Panc1 (cell line): ENCODE measurements at regions not wholly inside any gene's neighbourhood (a gene's known extent, or its start where the extent isn't known, plus 50 kb on each side); places are given as distances from the start of the nearest gene placed in this dataset.
"Not testable (repeated sequence)": the region's sequence is repeated elsewhere in the genome, so short reads cannot be mapped to it uniquely, and the experiment has no call there.

ENCODE experiments used
- ATAC-seq: fragments of 200-7000 bp; cut with Tn5 transposase; 2 replicates; pipeline ENCODE4 v1.9.1; 2020; ENCODE audit warnings: mild to moderate bottlenecking, moderate library complexity
- BruUV-seq: library from RNA; stranded (reverse); fragments of 400-500 nt; replicated peaks from 2 replicates; lab custom pipeline; 2021; lab: Mats Ljungman, UMichigan
- CTCF ChIA-PET: fragments of 300-600 bp; sonication (Branson Sonifier 250); formaldehyde crosslinking; loops from one replicate; lab custom pipeline; 2022; ENCODE audit warnings: antibody characterized with exemption; lab: Charles Lee
- POLR2A ChIA-PET: fragments of 300-600 bp; sonication (Branson Sonifier 250); formaldehyde crosslinking; loops from one replicate; lab custom pipeline; 2022; ENCODE audit warnings: antibody characterized with exemption; lab: Charles Lee
- DNase-seq: peaks from one replicate; pipeline ENCODE4 v3.0.0-alpha.2; 2010; ENCODE audit warnings: low read depth, low spot score
- H3K27ac ChIP-seq: 2 replicates; pipeline ENCODE4 v1.5.1; 2011; ENCODE audit warnings: mild to moderate bottlenecking, low read length, inconsistent platforms
- H3K27me3 ChIP-seq: fragments of 200-500 bp; sonication (Bioruptor generic); 2 replicates; pipeline ENCODE4 v1.6.0; 2014; ENCODE audit warnings: low read length, inconsistent platforms; ENCODE audit not compliant: control insufficient read depth, insufficient read depth
- H3K36me3 ChIP-seq: fragments of 200-500 bp; sonication (Bioruptor generic); 2 replicates; pipeline ENCODE4 v1.5.1; 2014; ENCODE audit warnings: inconsistent platforms, mild to moderate bottlenecking, low read length, moderate library complexity; ENCODE audit not compliant: control insufficient read depth, insufficient read depth
- H3K4me1 ChIP-seq: 2 replicates; pipeline ENCODE4 v1.5.1; 2011; ENCODE audit warnings: inconsistent platforms, mild to moderate bottlenecking, low read length, moderate library complexity; ENCODE audit not compliant: control insufficient read depth, insufficient read depth
- H3K4me3 ChIP-seq, 2 experiments: 2 replicates each; pipeline ENCODE4 v1.5.1; 2011 to 2012; ENCODE audit warnings: low read depth in 2 of 2, low read length in 2 of 2, mild to moderate bottlenecking in 2 of 2, inconsistent platforms in 1 of 2, moderate library complexity in 1 of 2
- H3K9me3 ChIP-seq: fragments of 200-500 bp; sonication (Bioruptor generic); 2 replicates; pipeline ENCODE4 v1.5.1; 2014; ENCODE audit warnings: low read depth, mild to moderate bottlenecking, inconsistent platforms, low read length, moderate library complexity; ENCODE audit not compliant: control insufficient read depth, insufficient read depth
- CTCF ChIP-seq: fragments of 450-650 bp; IDR thresholded peaks from 2 replicates; pipeline ENCODE4 v1.5.1; 2017; ENCODE audit warnings: mild to moderate bottlenecking
- POLR2AphosphoS5 ChIP-seq: IDR thresholded peaks from 2 replicates; pipeline ENCODE4 v1.6.1; 2012; ENCODE audit warnings: mild to moderate bottlenecking, low read depth, low read length, moderate library complexity
- REST ChIP-seq, 2 experiments: IDR thresholded peaks; 2 replicates each; pipeline ENCODE4 v1.6.1; 2011 to 2012; ENCODE audit warnings: low read depth in 2 of 2, control low read depth in 1 of 2, low read length in 1 of 2, mild to moderate bottlenecking in 1 of 2, moderate library complexity in 1 of 2; ENCODE audit not compliant: insufficient read depth in 1 of 2
- SIN3A ChIP-seq: IDR thresholded peaks from 2 replicates; pipeline ENCODE4 v1.6.1; 2012; ENCODE audit warnings: low read depth, mild to moderate bottlenecking, low read length, moderate library complexity, borderline replicate concordance; ENCODE audit not compliant: insufficient read depth
- TCF7L2 ChIP-seq: IDR thresholded peaks from 2 replicates; pipeline ENCODE4 v1.6.1; 2011; ENCODE audit warnings: mild to moderate bottlenecking, low read depth, low read length, inconsistent platforms
- in situ Hi-C: cut with HindIII; loops from 2 replicates; pipeline ENCODE4 v1.10.0; 2016; ENCODE audit warnings: low sequenced_read_pairs, low pct_unique_long_range_greater_than_20kb
- intact Hi-C: fragments of 100-400 bp; cut with micrococcal nuclease; formaldehyde crosslinking; loops from one replicate; pipeline ENCODE4 v1.10.0; 2022; ENCODE audit not compliant: unreplicated experiment

- no peaks in the 10 kb centered on the region for H3K27me3 ChIP-seq
- H3K9me3 ChIP-seq: no peaks in the 10 kb centered on the region
- no peak for DNase-seq
- H3K4me3 ChIP-seq: no peak overlapping the region
- ChIA-PET CTCF (no interaction called here), POLR2A (no interaction called here)
- no peak for ATAC-seq
- in situ Hi-C loops: no loop called here
- TF ChIP-seq TCF7L2 (no peak), CTCF (no peak), REST (IDR thresholded peaks at IDR 0.05; ENCODE audit: insufficient read depth in 1 of 2, low read depth in 2 of 2, low read length in 1 of 2) (no peak), POLR2AphosphoS5 (no peak), SIN3A (no peak)
- intact Hi-C loops: no loop called here
- no TSS peak for BruUV-seq
- H3K36me3 ChIP-seq: no peaks in the 10 kb centered on the region
- H3K27ac ChIP-seq: no peak overlapping the region
- H3K4me1 ChIP-seq: no peaks in the 10 kb centered on the region
These were observed 1800.8 kb upstream of the PCDH10 start for GRCh38 chr4:131348263-131348662.

- H3K9me3 ChIP-seq, H3K27me3 ChIP-seq, DNase-seq, H3K36me3 ChIP-seq, in situ Hi-C loops, H3K4me1 ChIP-seq, BruUV-seq, POLR2A ChIA-PET, H3K27ac ChIP-seq, CTCF ChIA-PET, H3K4me3 ChIP-seq, ATAC-seq, intact Hi-C loops: not testable (repeated sequence)
These were observed 1796.7 kb upstream of the PCDH10 start for GRCh38 chr4:131352371-131352770.

- no peaks in the 10 kb centered on the region; the same call in 1 of the 2 replicates for H3K4me1 ChIP-seq
- in situ Hi-C loops: no loop called here
- DNase-seq (no peak), ATAC-seq (no peak)
- CTCF ChIA-PET: no interaction called here
- no peak overlapping the region for H3K27ac ChIP-seq
- no peak overlapping the region for H3K4me3 ChIP-seq
- H3K9me3 ChIP-seq: no peaks in the 10 kb centered on the region
- POLR2A ChIA-PET: no interaction called here
- no TSS peak for BruUV-seq
- intact Hi-C loops: no loop called here
- TF ChIP-seq SIN3A: no peak
- no peak for TF ChIP-seq TCF7L2
- no peak for TF ChIP-seq POLR2AphosphoS5
- TF ChIP-seq REST (IDR thresholded peaks at IDR 0.05; ENCODE audit: insufficient read depth in 1 of 2, low read depth in 2 of 2, low read length in 1 of 2): no peak
- no peak for TF ChIP-seq CTCF
- no peaks in the 10 kb centered on the region for H3K27me3 ChIP-seq
- no peaks in the 10 kb centered on the region for H3K36me3 ChIP-seq
These were observed 1782.4 kb upstream of the PCDH10 start for GRCh38 chr4:131366714-131367113.
